K562 (cell line): ENCODE measurements at regions not wholly inside any gene's neighbourhood (a gene's known extent, or its start where the extent isn't known, plus 50 kb on each side); places are given as distances from the start of the nearest gene placed in this dataset.
"Not testable (repeated sequence)": the region's sequence is repeated elsewhere in the genome, so short reads cannot be mapped to it uniquely, and the experiment has no call there.

ENCODE experiments used
- ATAC-seq: fragments of 200-7000 bp; cut with Tn5 transposase; 3 replicates; pipeline ENCODE4 v1.9.1; 2020; ENCODE audit warnings: moderate library complexity
- BruUV-seq: library from RNA; stranded (reverse); fragments of 400-500 nt; replicated peaks from 2 replicates; lab custom pipeline; 2021; lab: Mats Ljungman, UMichigan
- CTCF ChIA-PET: fragments of 300-600 bp; formaldehyde crosslinking; extraction: SDS; loops from one replicate; lab custom pipeline; 2021; ENCODE audit warnings: low intra/inter-chr PET ratio; lab: Yijun Ruan, JAX
- POLR2A ChIA-PET: fragments of 300-600, 350-650 bp; sonication (Branson Sonifier 250); formaldehyde crosslinking; extraction: SDS; loops from one replicate; lab custom pipeline; 2021; ENCODE audit warnings: antibody characterized with exemption, inconsistent platforms; lab: Yijun Ruan, JAX
- DNase-seq, 4 experiments: peaks; one replicate each; pipeline versions ENCODE4 v3.0.0 to v3.0.0-alpha.2; 2011 to 2018; ENCODE audit warnings: low spot score in 3 of 4, mixed read lengths in 3 of 4; ENCODE audit errors: extremely low read depth in 1 of 4
- FAIRE-seq: peaks from 2 replicates; lab custom pipeline; 2011; peaks lifted over from hg19 to GRCh38; lab: Jason Lieb, UNC
- H2AFZ ChIP-seq: 2 replicates; pipeline ENCODE4 v1.6.0; 2011; ENCODE audit warnings: low read depth, low read length, control low read depth, inconsistent platforms
- H3K27ac ChIP-seq: fragments of 200-600 bp; 3 replicates; pipeline ENCODE4 v1.8.0; 2011; ENCODE audit warnings: low read depth, mild to moderate bottlenecking, control low read depth, inconsistent platforms, low read length, moderate library complexity, mixed read lengths; ENCODE audit errors: extremely low read depth
- H3K27me3 ChIP-seq, 2 experiments: fragments of 300-600 bp in 1 of 2; 2 replicates in 1 of 2; 3 replicates in 1 of 2; pipeline versions ENCODE4 v1.6.0 to v1.8.0; 2011; ENCODE audit warnings: inconsistent platforms in 2 of 2, low read length in 2 of 2, mild to moderate bottlenecking in 1 of 2, mixed read lengths in 1 of 2, moderate library complexity in 1 of 2; ENCODE audit not compliant: control insufficient read depth in 2 of 2, insufficient read depth in 2 of 2
- H3K36me3 ChIP-seq: fragments of 300-600 bp; 3 replicates; pipeline ENCODE4 v1.8.0; 2011; ENCODE audit warnings: mild to moderate bottlenecking, low read length, inconsistent platforms; ENCODE audit not compliant: control insufficient read depth, insufficient read depth
- H3K4me1 ChIP-seq, 2 experiments: fragments of 200-600 bp in 1 of 2; replicated peaks in 1 of 2; 2 replicates in 1 of 2; 3 replicates in 1 of 2; pipeline versions ENCODE4 v1.5.1 to v1.8.0; 2011; ENCODE audit warnings: inconsistent platforms in 2 of 2, low read length in 2 of 2, mild to moderate bottlenecking in 1 of 2, mixed read lengths in 1 of 2, moderate library complexity in 1 of 2; ENCODE audit not compliant: control insufficient read depth in 2 of 2, insufficient read depth in 2 of 2
- H3K4me2 ChIP-seq: 2 replicates; pipeline ENCODE4 v1.6.1; 2011; ENCODE audit warnings: low read length, control low read depth, inconsistent platforms, mixed read lengths; ENCODE audit not compliant: insufficient read depth
- H3K4me3 ChIP-seq: fragments of 200-600 bp; sonication (generic), shearing (Covaris generic); 2 replicates; pipeline ENCODE4 v1.5.1; 2016; ENCODE audit warnings: control low read depth, inconsistent platforms
- H3K79me2 ChIP-seq: fragments of 200-600 bp; 3 replicates; pipeline ENCODE4 v1.8.0; 2011; ENCODE audit warnings: low read length, inconsistent platforms; ENCODE audit not compliant: control insufficient read depth, insufficient read depth
- H3K9ac ChIP-seq, 2 experiments: 2 replicates each; pipeline versions ENCODE4 v1.6.0 to v1.6.1; 2011; ENCODE audit warnings: low read depth in 2 of 2, low read length in 2 of 2, control low read depth in 1 of 2, inconsistent platforms in 1 of 2, mild to moderate bottlenecking in 1 of 2, mixed read lengths in 1 of 2; ENCODE audit not compliant: insufficient read depth in 1 of 2
- H3K9me1 ChIP-seq: one replicate; pipeline ENCODE4 v1.6.0; 2011; ENCODE audit warnings: inconsistent platforms, mild to moderate bottlenecking, low read length, moderate library complexity; ENCODE audit not compliant: control insufficient read depth, insufficient read depth
- H3K9me3 ChIP-seq: replicated peaks from 2 replicates; pipeline ENCODE4 v1.5.1; 2011; ENCODE audit warnings: low read depth, low read length, inconsistent platforms; ENCODE audit not compliant: control insufficient read depth, insufficient read depth
- H4K20me1 ChIP-seq: replicated peaks from 2 replicates; pipeline ENCODE4 v1.6.1; 2011; ENCODE audit warnings: low read length, inconsistent platforms, mixed read lengths; ENCODE audit not compliant: control insufficient read depth, insufficient read depth
- ESRRB ChIP-seq: fragments of 250-450 bp; sonication (Bioruptor Pico); IDR thresholded peaks from 2 replicates; pipeline ENCODE4 v1.5.0; 2020; ENCODE audit warnings: mild to moderate bottlenecking, moderate library complexity, borderline replicate concordance
- FUS ChIP-seq: fragments of 200-400 bp; formaldehyde crosslinking; optimal IDR thresholded peaks from 2 replicates; pipeline ENCODE3; 2017; ENCODE audit warnings: low read depth, low read length
- MCM7 ChIP-seq, 2 experiments: fragments of 450-650 bp; IDR thresholded peaks; 2 replicates each; pipeline ENCODE4 v1.6.1; 2016 to 2018
- ZNF146 ChIP-seq: IDR thresholded peaks from one replicate; pipeline ENCODE4 v1.6.1; 2018; ENCODE audit warnings: missing compliant biosample characterization; ENCODE audit not compliant: unreplicated experiment
- ZSCAN29 ChIP-seq: fragments of 450-650 bp; IDR thresholded peaks from 2 replicates; pipeline ENCODE4 v1.6.1; 2017
- ZZZ3 ChIP-seq: fragments of 450-650 bp; IDR thresholded peaks from 2 replicates; pipeline ENCODE4 v1.6.1; 2016; ENCODE audit warnings: antibody characterized with exemption, mild to moderate bottlenecking, moderate library complexity
- WGBS: fragments of 100-300 bp; shearing (Covaris generic); methylation state at CpG from one replicate; pipeline ENCODE4 v1.1.6; 2016; ENCODE audit warnings: low coverage, mixed read lengths; ENCODE audit not compliant: insufficient coverage; ENCODE audit errors: missing lambda C conversion rate; 5-methylcytosine and 5-hydroxymethylcytosine counted together
- in situ Hi-C: fragments of 300-500 bp; cut with MboI; formaldehyde crosslinking; loops from 4 replicates; pipeline ENCODE4 v1.15.0; 2018; ENCODE audit warnings: inconsistent platforms, mixed read lengths
- intact Hi-C: fragments of 100-400 bp; cut with micrococcal nuclease; formaldehyde crosslinking; loops from 2 replicates; pipeline ENCODE4 v1.14.2; 2022

- TF ChIP-seq FUS: no peak
- no peak for TF ChIP-seq ESRRB (CRISPR knock-in tag)
- TF ChIP-seq ZZZ3: no peak
- TF ChIP-seq ZSCAN29: no peak
- TF ChIP-seq MCM7 (IDR thresholded peaks at IDR 0.05): no peak
- no peak overlapping the region for H3K4me2 ChIP-seq
- H3K9ac ChIP-seq: no peak overlapping the region
- H3K36me3 ChIP-seq: no peaks in the 10 kb centered on the region
- ChIA-PET CTCF (no interaction called here), POLR2A (no interaction called here)
- H3K9me1 ChIP-seq: no peaks in the 10 kb centered on the region
- no peak for FAIRE-seq
- H3K4me3 ChIP-seq: no peak overlapping the region
- in situ Hi-C loops: no loop called here
- intact Hi-C loops: no loop called here
- no peak overlapping the region for H3K27ac ChIP-seq
- H3K4me1 ChIP-seq: no peaks in the 10 kb centered on the region
- DNase-seq: no peak
- H3K79me2 ChIP-seq: no peaks in the 10 kb centered on the region
- no peaks in the 10 kb centered on the region for H3K27me3 ChIP-seq
- no peak overlapping the region for H2AFZ ChIP-seq
- no peak for ATAC-seq
- BruUV-seq: no TSS peak
- H3K9me3 ChIP-seq: no peaks in the 10 kb centered on the region
- H4K20me1 ChIP-seq: no peaks in the 10 kb centered on the region
Measured at GRCh38 chr5:60435808-60436207, 264.2 kb downstream of the DEPDC1B start.

DNA sequence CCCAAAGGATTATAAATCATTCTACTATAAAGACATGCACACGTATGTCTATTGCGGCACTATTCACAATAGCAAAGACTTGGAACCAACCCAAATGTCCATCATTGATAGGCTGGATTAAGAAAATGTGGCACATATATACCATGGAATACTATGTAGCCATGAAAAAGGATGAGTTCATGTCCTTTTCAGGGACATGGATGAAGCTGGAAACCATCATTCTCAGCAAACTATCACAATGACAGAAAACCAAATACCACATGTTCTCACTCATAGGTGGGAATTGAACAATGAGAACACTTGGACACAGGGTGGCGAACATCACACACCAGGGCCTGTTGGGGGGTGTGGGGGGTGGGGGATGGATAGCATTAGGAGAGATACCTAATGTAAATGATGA is 273.8 kb downstream of the DEPDC1B start:
- DNase-seq, H3K36me3 ChIP-seq, H3K4me3 ChIP-seq, H3K27me3 ChIP-seq, H3K79me2 ChIP-seq, intact Hi-C loops, H3K4me1 ChIP-seq, BruUV-seq, H3K9me1 ChIP-seq, ATAC-seq, CTCF ChIA-PET, H3K9me3 ChIP-seq, H3K9ac ChIP-seq, FAIRE-seq, H4K20me1 ChIP-seq, POLR2A ChIA-PET, H2AFZ ChIP-seq, in situ Hi-C loops: not testable (repeated sequence)
- 0% methylated on average over 3 of the region's 3 CpGs for WGBS
- peak; percentile 33 for TF ChIP-seq ZNF146 (CRISPR knock-in tag)
- TF ChIP-seq, all 486 proteins: peak for 1; not testable (repeated sequence) for 485
- H3K27ac ChIP-seq, H3K4me2 ChIP-seq: not testable (repeated sequence)

- CTCF ChIA-PET, H3K4me1 ChIP-seq, H3K4me3 ChIP-seq, H3K27ac ChIP-seq, H4K20me1 ChIP-seq, intact Hi-C loops, POLR2A ChIA-PET, BruUV-seq, ATAC-seq, H2AFZ ChIP-seq, H3K4me2 ChIP-seq, H3K9me1 ChIP-seq, H3K27me3 ChIP-seq, H3K9ac ChIP-seq, DNase-seq, FAIRE-seq, H3K36me3 ChIP-seq, H3K79me2 ChIP-seq, in situ Hi-C loops, H3K9me3 ChIP-seq: not testable (repeated sequence)
- whole genome bisulfite sequencing: 0% methylated on average over 3 of the region's 3 CpGs
Measured at GRCh38 chr5:60420773-60421172, 279.2 kb downstream of the DEPDC1B start.
